ENCODE measurements at regions not wholly inside any gene's neighbourhood (a gene's known extent, or its start where the extent isn't known, plus 50 kb on each side); places are given as distances from the start of the nearest gene placed in this dataset.

- no peak overlapping the region for H3K9ac ChIP-seq (ENCODE audit: low read length)
- no peaks in the 10 kb centered on the region for H3K79me2 ChIP-seq (ENCODE audit: insufficient read depth, low read length)
- RAD21 ChIA-PET (ENCODE audit: low non-redundant PET in 1 of 2, low total read pairs in 2 of 2, uncharacterized antibody in 2 of 2, unreplicated experiment in 2 of 2), result no interaction called here
- no peaks in the 10 kb centered on the region for H3K9me2 ChIP-seq (ENCODE audit: insufficient read depth)
- DNase-seq (ENCODE audit: low read depth, low spot score), result no peak
- no peak overlapping the region for H3K4me3 ChIP-seq (replicated peaks in 1 of 2; ENCODE audit: low read depth in 1 of 2, low read length in 2 of 2)
- H3K4me2 ChIP-seq (ENCODE audit: low read length), result no peak overlapping the region
- H3K9me3 ChIP-seq (ENCODE audit: control insufficient read depth in 1 of 2, insufficient read depth in 1 of 2, low read depth in 1 of 2, low read length in 2 of 2), result peaks cover 0 to 5% of the 10 kb centered on the region in 2 experiments; a peak in 1 of 4 replicates
- no peaks in the 10 kb centered on the region for H3K27me3 ChIP-seq (ENCODE audit: insufficient read depth, low read length)
- intact Hi-C loops (cut with micrococcal nuclease), result no loop called here
- TF ChIP-seq JUND (IDR thresholded peaks at IDR 0.05), result no peak
- no peak for TF ChIP-seq ZBTB33 (IDR thresholded peaks at IDR 0.05; ENCODE audit: extremely low read depth, insufficient replicate concordance, low read length)
- TF ChIP-seq, protein P1, sequence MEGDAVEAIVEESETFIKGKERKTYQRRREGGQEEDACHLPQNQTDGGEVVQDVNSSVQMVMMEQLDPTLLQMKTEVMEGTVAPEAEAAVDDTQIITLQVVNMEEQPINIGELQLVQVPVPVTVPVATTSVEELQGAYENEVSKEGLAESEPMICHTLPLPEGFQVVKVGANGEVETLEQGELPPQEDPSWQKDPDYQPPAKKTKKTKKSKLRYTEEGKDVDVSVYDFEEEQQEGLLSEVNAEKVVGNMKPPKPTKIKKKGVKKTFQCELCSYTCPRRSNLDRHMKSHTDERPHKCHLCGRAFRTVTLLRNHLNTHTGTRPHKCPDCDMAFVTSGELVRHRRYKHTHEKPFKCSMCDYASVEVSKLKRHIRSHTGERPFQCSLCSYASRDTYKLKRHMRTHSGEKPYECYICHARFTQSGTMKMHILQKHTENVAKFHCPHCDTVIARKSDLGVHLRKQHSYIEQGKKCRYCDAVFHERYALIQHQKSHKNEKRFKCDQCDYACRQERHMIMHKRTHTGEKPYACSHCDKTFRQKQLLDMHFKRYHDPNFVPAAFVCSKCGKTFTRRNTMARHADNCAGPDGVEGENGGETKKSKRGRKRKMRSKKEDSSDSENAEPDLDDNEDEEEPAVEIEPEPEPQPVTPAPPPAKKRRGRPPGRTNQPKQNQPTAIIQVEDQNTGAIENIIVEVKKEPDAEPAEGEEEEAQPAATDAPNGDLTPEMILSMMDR (IDR thresholded peaks at IDR 0.05 in 2 of 3, conservative IDR thresholded peaks at IDR 0.05 in 1 of 3; ENCODE audit: borderline replicate concordance in 1 of 3, insufficient read depth in 1 of 3, low read depth in 2 of 3, low read length in 2 of 3), result no peak
- no peak for TF ChIP-seq EZH2phosphoT487 (IDR thresholded peaks at IDR 0.05; ENCODE audit: borderline replicate concordance)
- TF ChIP-seq, protein P2, sequence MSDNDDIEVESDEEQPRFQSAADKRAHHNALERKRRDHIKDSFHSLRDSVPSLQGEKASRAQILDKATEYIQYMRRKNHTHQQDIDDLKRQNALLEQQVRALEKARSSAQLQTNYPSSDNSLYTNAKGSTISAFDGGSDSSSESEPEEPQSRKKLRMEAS (IDR thresholded peaks at IDR 0.05), result no peak
- TF ChIP-seq ELF1 (IDR thresholded peaks at IDR 0.05; ENCODE audit: borderline replicate concordance, low read depth), result no peak
- no peak for TF ChIP-seq POLR2A (IDR thresholded peaks at IDR 0.05; ENCODE audit: borderline replicate concordance, extremely low read depth, insufficient read depth, insufficient read length)
- no peak for TF ChIP-seq YY1 (IDR thresholded peaks at IDR 0.05; ENCODE audit: extremely low read depth, insufficient replicate concordance, low read depth, low read length)
- no peak for TF ChIP-seq CEBPB (IDR thresholded peaks at IDR 0.05; ENCODE audit: low read depth)
- TF ChIP-seq SP1 (IDR thresholded peaks at IDR 0.05; ENCODE audit: low read depth), result no peak
- TF ChIP-seq CBX3 (IDR thresholded peaks at IDR 0.05; ENCODE audit: low read depth), result no peak
- TF ChIP-seq REST (IDR thresholded peaks at IDR 0.05; ENCODE audit: low read depth), result no peak
- no peak for TF ChIP-seq ZNF274 (IDR thresholded peaks at IDR 0.05; ENCODE audit: low read depth, low read length)
- TF ChIP-seq POLR2AphosphoS5 (IDR thresholded peaks at IDR 0.05; ENCODE audit: low read depth, low read length), result no peak
- 0 out of 4 replicates have a peak, but pooled peaks cover 0 to under 1% of the 10 kb centered on the region in 2 experiments for H3K4me1 ChIP-seq (ENCODE audit: control insufficient read depth in 1 of 2, insufficient read depth in 2 of 2, low read length in 2 of 2)
- no TSS peak for BruUV-seq (replicated peaks)
- H3K27ac ChIP-seq (ENCODE audit: low read depth, low read length), result no peak overlapping the region
- no peak for ATAC-seq
- no peaks in the 10 kb centered on the region for H4K20me1 ChIP-seq (ENCODE audit: insufficient read depth)
- no peak overlapping the region for H2AFZ ChIP-seq (ENCODE audit: low read depth, low read length, poor library complexity, severe bottlenecking)
- CTCF ChIA-PET, result no interaction called here
- POLR2A ChIA-PET, result no interaction called here
- H3K36me3 ChIP-seq (ENCODE audit: control insufficient read depth in 1 of 2, insufficient read depth in 2 of 2, low read length in 2 of 2), result no peaks in the 10 kb centered on the region
Measured at GRCh38 chr6:81396916-81397315, 355.6 kb downstream of the TENT5A start.
